Breast epithelium (tissue), 3 donors: ENCODE measurements at regions not wholly inside any gene's neighbourhood (a gene's known extent, or its start where the extent isn't known, plus 50 kb on each side); places are given as distances from the start of the nearest gene placed in this dataset.

ENCODE experiments used
- POLR2A ChIP-seq: fragments of 450-650 bp; IDR thresholded peaks from one replicate; pipeline ENCODE4 v1.6.1; 2016; ENCODE audit warnings: antibody characterized with exemption, mild to moderate bottlenecking, moderate library complexity
- TF ChIP-seq, protein P1 (sequence below), 3 donors: fragments of 450-650 bp; IDR thresholded peaks; one replicate each; pipeline ENCODE4 v1.5.1; 2016 to 2017; ENCODE audit warnings: antibody characterized with exemption in 3 of 3, mild to moderate bottlenecking in 3 of 3, moderate library complexity in 3 of 3

DNA sequence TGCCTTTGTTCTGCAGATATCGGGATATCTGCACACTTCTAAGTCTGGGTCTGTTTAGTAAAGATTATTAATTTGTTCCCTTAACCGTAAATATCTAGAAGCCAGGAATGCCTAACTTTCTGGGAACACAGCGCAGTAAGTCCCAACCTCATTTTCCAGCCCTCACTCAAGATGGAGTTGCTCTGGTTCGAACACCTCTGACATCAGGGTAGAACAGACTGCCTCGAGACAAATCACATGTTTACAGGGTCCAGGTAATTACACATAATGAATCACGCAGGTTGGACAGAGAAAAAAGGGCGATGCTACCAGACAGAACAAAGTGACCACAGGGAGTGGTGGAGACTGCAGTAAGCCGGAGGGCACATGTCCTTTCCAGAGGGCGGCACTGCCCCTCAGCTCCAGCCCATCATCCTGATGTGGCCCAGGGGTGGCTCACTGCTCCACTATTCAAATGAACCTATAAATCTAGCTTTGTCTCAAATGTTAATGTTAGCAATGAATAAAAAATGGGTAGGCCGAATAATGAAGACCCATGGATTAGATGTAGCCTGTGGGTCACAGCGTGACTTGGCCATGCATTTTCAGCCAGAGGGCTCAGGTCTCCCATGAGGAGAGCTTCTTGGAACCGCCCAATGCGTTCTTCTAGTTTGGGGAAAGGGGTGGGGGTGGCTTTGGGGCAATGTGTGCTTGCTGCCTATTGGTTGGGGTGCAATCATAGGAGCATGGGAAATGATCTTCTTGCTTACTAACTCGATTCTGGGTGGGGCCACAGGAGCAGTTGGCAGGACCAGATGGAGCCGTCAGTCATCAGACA, 159.0 kb upstream of the SFSWAP start:
- TF ChIP-seq POLR2A, result no peak
- TF ChIP-seq, protein P1, sequence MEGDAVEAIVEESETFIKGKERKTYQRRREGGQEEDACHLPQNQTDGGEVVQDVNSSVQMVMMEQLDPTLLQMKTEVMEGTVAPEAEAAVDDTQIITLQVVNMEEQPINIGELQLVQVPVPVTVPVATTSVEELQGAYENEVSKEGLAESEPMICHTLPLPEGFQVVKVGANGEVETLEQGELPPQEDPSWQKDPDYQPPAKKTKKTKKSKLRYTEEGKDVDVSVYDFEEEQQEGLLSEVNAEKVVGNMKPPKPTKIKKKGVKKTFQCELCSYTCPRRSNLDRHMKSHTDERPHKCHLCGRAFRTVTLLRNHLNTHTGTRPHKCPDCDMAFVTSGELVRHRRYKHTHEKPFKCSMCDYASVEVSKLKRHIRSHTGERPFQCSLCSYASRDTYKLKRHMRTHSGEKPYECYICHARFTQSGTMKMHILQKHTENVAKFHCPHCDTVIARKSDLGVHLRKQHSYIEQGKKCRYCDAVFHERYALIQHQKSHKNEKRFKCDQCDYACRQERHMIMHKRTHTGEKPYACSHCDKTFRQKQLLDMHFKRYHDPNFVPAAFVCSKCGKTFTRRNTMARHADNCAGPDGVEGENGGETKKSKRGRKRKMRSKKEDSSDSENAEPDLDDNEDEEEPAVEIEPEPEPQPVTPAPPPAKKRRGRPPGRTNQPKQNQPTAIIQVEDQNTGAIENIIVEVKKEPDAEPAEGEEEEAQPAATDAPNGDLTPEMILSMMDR (IDR thresholded peaks at IDR 0.05), result no peak
